ENCODE measurements at regions not wholly inside any gene's neighbourhood (a gene's known extent, or its start where the extent isn't known, plus 50 kb on each side); places are given as distances from the start of the nearest gene placed in this dataset.

GRCh38 chr15:87628311-87628710, 628.2 kb downstream of the NTRK3 start:
- DNase-seq: no peak
- Histone ChIP-seq H3K4me3 (no peak overlapping the region), H3K4me2 (no peak overlapping the region), H3K36me3 (ENCODE audit: low read depth) (no peaks in the 10 kb centered on the region), H3K9me2 (ENCODE audit: insufficient read depth) (no peaks in the 10 kb centered on the region), H4K20me1 (ENCODE audit: insufficient read depth) (no peaks in the 10 kb centered on the region), H2AFZ (no peak overlapping the region), H3K27me3 (ENCODE audit: insufficient read depth, low read depth) (no peaks in the 10 kb centered on the region), H3K27ac (no peak overlapping the region), H3K79me2 (ENCODE audit: low read depth) (no peaks in the 10 kb centered on the region), H3K9me3 (ENCODE audit: insufficient read depth, low read depth) (no peaks in the 10 kb centered on the region), H3F3A (ENCODE audit: insufficient read depth, low read depth) (no peaks in the 10 kb centered on the region), H3K4me1 (replicated peaks; ENCODE audit: insufficient read depth) (no peaks in the 10 kb centered on the region)
- ChIA-PET CTCF (no interaction called here), POLR2A (ENCODE audit: unreplicated experiment) (no interaction called here)
- intact Hi-C loops (cut with micrococcal nuclease; ENCODE audit: unreplicated experiment): no loop called here
- TF ChIP-seq EZH2 (IDR thresholded peaks at IDR 0.05; ENCODE audit: low read depth): no peak
- TF ChIP-seq, protein P1, sequence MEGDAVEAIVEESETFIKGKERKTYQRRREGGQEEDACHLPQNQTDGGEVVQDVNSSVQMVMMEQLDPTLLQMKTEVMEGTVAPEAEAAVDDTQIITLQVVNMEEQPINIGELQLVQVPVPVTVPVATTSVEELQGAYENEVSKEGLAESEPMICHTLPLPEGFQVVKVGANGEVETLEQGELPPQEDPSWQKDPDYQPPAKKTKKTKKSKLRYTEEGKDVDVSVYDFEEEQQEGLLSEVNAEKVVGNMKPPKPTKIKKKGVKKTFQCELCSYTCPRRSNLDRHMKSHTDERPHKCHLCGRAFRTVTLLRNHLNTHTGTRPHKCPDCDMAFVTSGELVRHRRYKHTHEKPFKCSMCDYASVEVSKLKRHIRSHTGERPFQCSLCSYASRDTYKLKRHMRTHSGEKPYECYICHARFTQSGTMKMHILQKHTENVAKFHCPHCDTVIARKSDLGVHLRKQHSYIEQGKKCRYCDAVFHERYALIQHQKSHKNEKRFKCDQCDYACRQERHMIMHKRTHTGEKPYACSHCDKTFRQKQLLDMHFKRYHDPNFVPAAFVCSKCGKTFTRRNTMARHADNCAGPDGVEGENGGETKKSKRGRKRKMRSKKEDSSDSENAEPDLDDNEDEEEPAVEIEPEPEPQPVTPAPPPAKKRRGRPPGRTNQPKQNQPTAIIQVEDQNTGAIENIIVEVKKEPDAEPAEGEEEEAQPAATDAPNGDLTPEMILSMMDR (conservative IDR thresholded peaks at IDR 0.05): no peak
- no TSS peak for BruUV-seq (replicated peaks)

DNA sequence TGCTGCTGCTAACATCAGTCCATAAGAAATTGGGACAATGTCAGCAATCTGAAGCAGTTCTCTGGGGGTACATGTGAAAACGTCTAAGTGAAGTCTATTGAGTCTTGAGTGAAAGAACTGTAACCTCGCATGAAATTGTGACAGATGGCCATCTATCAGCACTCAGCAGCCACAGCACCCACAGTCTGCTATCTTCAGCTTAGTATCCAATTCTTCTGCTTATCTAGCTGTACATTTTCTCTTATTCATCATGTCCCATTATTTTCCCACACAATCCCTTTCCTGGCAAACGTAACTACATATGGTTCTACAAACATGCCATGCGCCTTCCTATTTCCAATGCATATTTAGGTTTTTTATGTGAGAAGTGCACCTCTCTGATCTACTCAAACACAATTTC, 629.7 kb downstream of the NTRK3 start:
- no peaks in the 10 kb centered on the region for H3K4me1 ChIP-seq (replicated peaks; ENCODE audit: insufficient read depth)
- no peak overlapping the region for H3K27ac ChIP-seq
- intact Hi-C loops (cut with micrococcal nuclease; ENCODE audit: unreplicated experiment): no loop called here
- BruUV-seq (replicated peaks): no TSS peak
- ChIA-PET POLR2A (ENCODE audit: unreplicated experiment) (no interaction called here), CTCF (no interaction called here)
- H2AFZ ChIP-seq: no peak overlapping the region
- H3K9me2 ChIP-seq (ENCODE audit: insufficient read depth): no peaks in the 10 kb centered on the region
- no peak overlapping the region for H3K4me2 ChIP-seq
- TF ChIP-seq, protein P1 (conservative IDR thresholded peaks at IDR 0.05): no peak
- TF ChIP-seq EZH2 (IDR thresholded peaks at IDR 0.05; ENCODE audit: low read depth): no peak
- no peaks in the 10 kb centered on the region for H3K79me2 ChIP-seq (ENCODE audit: low read depth)
- no peaks in the 10 kb centered on the region for H3K9me3 ChIP-seq (ENCODE audit: insufficient read depth, low read depth)
- no peaks in the 10 kb centered on the region for H4K20me1 ChIP-seq (ENCODE audit: insufficient read depth)
- H3K27me3 ChIP-seq (ENCODE audit: insufficient read depth, low read depth): no peaks in the 10 kb centered on the region
- no peaks in the 10 kb centered on the region for H3K36me3 ChIP-seq (ENCODE audit: low read depth)
- DNase-seq: no peak
- H3F3A ChIP-seq (ENCODE audit: insufficient read depth, low read depth): no peaks in the 10 kb centered on the region
- H3K4me3 ChIP-seq: no peak overlapping the region

DNA sequence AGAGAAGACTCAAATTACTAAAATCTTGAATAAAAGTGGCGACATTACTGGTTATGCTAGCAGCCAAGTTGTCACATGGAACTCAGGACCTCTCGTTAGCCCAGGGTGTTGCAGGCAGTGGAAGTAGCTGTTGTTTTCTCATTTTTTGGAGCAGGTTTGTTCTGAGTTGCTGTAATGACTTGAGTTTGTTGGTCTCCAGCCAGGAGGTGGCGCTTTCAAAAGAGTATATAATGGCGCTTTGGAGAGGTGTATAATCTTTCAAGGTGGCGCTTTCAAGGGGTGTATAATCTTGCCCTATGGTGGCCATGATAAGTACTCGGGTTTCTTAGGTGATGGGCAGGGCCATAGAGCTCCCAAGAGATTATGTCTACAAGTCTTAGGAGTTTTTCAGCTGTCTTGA, 632.7 kb downstream of the NTRK3 start:
- no peak overlapping the region for H3K27ac ChIP-seq
- ChIA-PET POLR2A (ENCODE audit: unreplicated experiment) (no interaction called here), CTCF (no interaction called here)
- no peaks in the 10 kb centered on the region for H3K27me3 ChIP-seq (ENCODE audit: insufficient read depth, low read depth)
- no peak overlapping the region for H3K4me3 ChIP-seq
- H4K20me1 ChIP-seq (ENCODE audit: insufficient read depth): no peaks in the 10 kb centered on the region
- H3K36me3 ChIP-seq (ENCODE audit: low read depth): no peaks in the 10 kb centered on the region
- intact Hi-C loops (cut with micrococcal nuclease; ENCODE audit: unreplicated experiment): no loop called here
- no peaks in the 10 kb centered on the region for H3K79me2 ChIP-seq (ENCODE audit: low read depth)
- TF ChIP-seq, protein P1 (conservative IDR thresholded peaks at IDR 0.05): no peak
- no peaks in the 10 kb centered on the region for H3K9me3 ChIP-seq (ENCODE audit: insufficient read depth, low read depth)
- DNase-seq: no peak
- H3K9me2 ChIP-seq (ENCODE audit: insufficient read depth): no peaks in the 10 kb centered on the region
- no peaks in the 10 kb centered on the region for H3F3A ChIP-seq (ENCODE audit: insufficient read depth, low read depth)
- BruUV-seq (replicated peaks): no TSS peak
- H3K4me1 ChIP-seq (replicated peaks; ENCODE audit: insufficient read depth): no peaks in the 10 kb centered on the region
- H3K4me2 ChIP-seq: no peak overlapping the region
- no peak overlapping the region for H2AFZ ChIP-seq

All from PC-9 (cell line).